MCF 10A (cell line): ENCODE measurements at regions not wholly inside any gene's neighbourhood (a gene's known extent, or its start where the extent isn't known, plus 50 kb on each side); places are given as distances from the start of the nearest gene placed in this dataset.

Source experiments
- BruUV-seq: library from RNA; stranded (reverse); fragments of 400-500 nt; replicated peaks from 2 replicates; lab custom pipeline; 2021; lab: Mats Ljungman, UMichigan
- CTCF ChIA-PET: fragments of 300-600 bp; sonication (Branson Sonifier 250); formaldehyde crosslinking; extraction: SDS; loops from one replicate; lab custom pipeline; 2021; ENCODE audit warnings: antibody characterized with exemption, inconsistent platforms; lab: Yijun Ruan, JAX
- POLR2A ChIA-PET: fragments of 300-600, 350-650 bp; sonication (Branson Sonifier 250); formaldehyde crosslinking; extraction: SDS; loops from one replicate; lab custom pipeline; 2020; ENCODE audit warnings: antibody characterized with exemption, inconsistent platforms; lab: Yijun Ruan, JAX
- DNase-seq: peaks from one replicate; pipeline ENCODE4 v3.0.0-alpha.2; 2018; ENCODE audit not compliant: unreplicated experiment
- H3K27ac Mint-ChIP-seq: one replicate; pipeline ENCODE4 v1.8.0; 2022; ENCODE audit warnings: mild to moderate bottlenecking, low read depth, mixed read lengths; ENCODE audit not compliant: unreplicated experiment
- H3K27me3 Mint-ChIP-seq: one replicate; pipeline ENCODE4 v1.8.0; 2022; ENCODE audit warnings: mixed read lengths; ENCODE audit not compliant: insufficient read depth, unreplicated experiment
- H3K36me3 Mint-ChIP-seq: one replicate; pipeline ENCODE4 v1.8.0; 2022; ENCODE audit warnings: mild to moderate bottlenecking, moderate library complexity, mixed read lengths; ENCODE audit not compliant: insufficient read depth, unreplicated experiment
- H3K4me1 Mint-ChIP-seq: one replicate; pipeline ENCODE4 v1.8.0; 2022; ENCODE audit warnings: mixed read lengths; ENCODE audit not compliant: insufficient read depth, unreplicated experiment
- H3K4me3 Mint-ChIP-seq: one replicate; pipeline ENCODE4 v1.8.0; 2022; ENCODE audit warnings: mild to moderate bottlenecking, moderate library complexity, mixed read lengths; ENCODE audit not compliant: unreplicated experiment
- H3K9me3 Mint-ChIP-seq: one replicate; pipeline ENCODE4 v1.8.0; 2022; ENCODE audit warnings: mixed read lengths; ENCODE audit not compliant: unreplicated experiment
- intact Hi-C: fragments of 100-400 bp; cut with micrococcal nuclease; formaldehyde crosslinking; loops from 2 replicates; pipeline ENCODE4 v1.14.1; 2022
- TF ChIP-seq, protein P1 (sequence below): fragments of 200-600 bp; IDR thresholded peaks from one replicate; pipeline ENCODE4 v1.8.0; 2022; ENCODE audit warnings: antibody characterized with exemption, mild to moderate bottlenecking; ENCODE audit not compliant: unreplicated experiment

DNA sequence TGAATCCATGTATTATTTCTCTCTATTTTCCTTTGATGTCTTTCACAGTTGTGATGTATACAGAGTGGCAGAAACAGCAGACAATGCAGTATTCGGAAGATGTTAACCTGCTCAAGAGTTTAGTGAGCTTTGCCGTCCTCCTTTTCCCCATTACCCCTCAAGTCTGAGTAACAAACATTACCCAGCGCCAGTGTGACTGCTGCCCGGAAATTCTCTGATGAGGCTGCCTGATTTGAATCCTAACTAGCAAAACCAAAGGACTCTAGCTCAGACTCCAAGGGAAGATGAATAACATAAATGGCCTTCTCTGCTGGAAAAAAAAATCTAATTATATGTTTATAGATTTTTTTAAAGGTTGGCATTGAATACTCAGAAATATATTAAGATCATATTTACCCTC, 247.3 kb upstream of the SOX21 start:
- ChIA-PET CTCF (interaction anchor here (0.6 to 0.9 kb wide), 3 partner anchors 10 to 220 kb away, joined by 3 read pairs; no protein-coding TSS in a partner anchor), POLR2A (no interaction called here)
- TF ChIP-seq, protein P1, sequence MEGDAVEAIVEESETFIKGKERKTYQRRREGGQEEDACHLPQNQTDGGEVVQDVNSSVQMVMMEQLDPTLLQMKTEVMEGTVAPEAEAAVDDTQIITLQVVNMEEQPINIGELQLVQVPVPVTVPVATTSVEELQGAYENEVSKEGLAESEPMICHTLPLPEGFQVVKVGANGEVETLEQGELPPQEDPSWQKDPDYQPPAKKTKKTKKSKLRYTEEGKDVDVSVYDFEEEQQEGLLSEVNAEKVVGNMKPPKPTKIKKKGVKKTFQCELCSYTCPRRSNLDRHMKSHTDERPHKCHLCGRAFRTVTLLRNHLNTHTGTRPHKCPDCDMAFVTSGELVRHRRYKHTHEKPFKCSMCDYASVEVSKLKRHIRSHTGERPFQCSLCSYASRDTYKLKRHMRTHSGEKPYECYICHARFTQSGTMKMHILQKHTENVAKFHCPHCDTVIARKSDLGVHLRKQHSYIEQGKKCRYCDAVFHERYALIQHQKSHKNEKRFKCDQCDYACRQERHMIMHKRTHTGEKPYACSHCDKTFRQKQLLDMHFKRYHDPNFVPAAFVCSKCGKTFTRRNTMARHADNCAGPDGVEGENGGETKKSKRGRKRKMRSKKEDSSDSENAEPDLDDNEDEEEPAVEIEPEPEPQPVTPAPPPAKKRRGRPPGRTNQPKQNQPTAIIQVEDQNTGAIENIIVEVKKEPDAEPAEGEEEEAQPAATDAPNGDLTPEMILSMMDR, result no peak
- BruUV-seq, result no TSS peak
- Mint-ChIP-seq H3K36me3 (no peaks in the 10 kb centered on the region), H3K9me3 (no peaks in the 10 kb centered on the region), H3K27me3 (peaks cover 21% of the 10 kb centered on the region), H3K4me1 (no peaks in the 10 kb centered on the region), H3K27ac (no peak overlapping the region), H3K4me3 (no peak overlapping the region)
- intact Hi-C loops, result no loop called here
- no peak for DNase-seq

DNA sequence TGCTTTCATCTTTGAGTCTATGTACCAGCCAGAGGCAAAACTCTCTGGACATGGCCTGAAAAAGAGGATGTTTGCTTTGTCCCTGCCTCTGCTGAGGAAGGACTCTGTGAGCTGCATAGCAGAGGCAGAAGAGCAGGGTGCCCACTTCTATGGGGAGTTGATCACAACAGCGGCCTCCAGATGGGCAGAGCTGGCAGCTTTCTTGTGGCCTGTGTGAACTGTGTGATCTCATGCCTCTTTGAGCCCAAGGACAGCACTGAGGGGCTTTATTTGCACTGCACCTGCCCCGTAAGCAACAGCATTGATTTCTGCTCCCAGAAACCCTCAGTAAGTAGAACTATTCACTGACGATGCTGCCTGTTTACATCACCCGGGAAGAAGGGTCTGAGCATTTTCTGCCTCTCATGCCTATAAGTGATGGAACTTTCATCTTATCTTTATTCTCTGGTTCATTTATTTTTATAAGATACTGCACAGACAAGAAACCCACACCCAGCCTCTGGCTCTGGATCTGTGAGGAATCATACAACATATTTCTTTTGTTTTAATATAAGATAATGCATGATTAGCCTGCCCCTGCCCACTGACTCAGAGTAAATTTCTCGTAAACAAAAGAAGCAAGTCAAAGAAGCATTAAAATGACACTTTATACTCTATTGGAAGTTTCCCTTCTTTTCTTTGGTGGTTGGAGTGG, 244.2 kb upstream of the SOX21 start:
- no peak overlapping the region for H3K27ac Mint-ChIP-seq
- ChIA-PET POLR2A (no interaction called here), CTCF (interaction anchor here (0.5 kb wide), 1 partner anchor 334 kb away, joined by 3 read pairs; no protein-coding TSS in a partner anchor)
- no peaks in the 10 kb centered on the region for H3K9me3 Mint-ChIP-seq
- H3K36me3 Mint-ChIP-seq, result no peaks in the 10 kb centered on the region
- no peak for DNase-seq
- H3K4me1 Mint-ChIP-seq, result no peaks in the 10 kb centered on the region
- H3K27me3 Mint-ChIP-seq, result peaks cover 4% of the 10 kb centered on the region
- no peak overlapping the region for H3K4me3 Mint-ChIP-seq
- intact Hi-C loops, result no loop called here
- no TSS peak for BruUV-seq
- TF ChIP-seq, protein P1, result no peak

DNA sequence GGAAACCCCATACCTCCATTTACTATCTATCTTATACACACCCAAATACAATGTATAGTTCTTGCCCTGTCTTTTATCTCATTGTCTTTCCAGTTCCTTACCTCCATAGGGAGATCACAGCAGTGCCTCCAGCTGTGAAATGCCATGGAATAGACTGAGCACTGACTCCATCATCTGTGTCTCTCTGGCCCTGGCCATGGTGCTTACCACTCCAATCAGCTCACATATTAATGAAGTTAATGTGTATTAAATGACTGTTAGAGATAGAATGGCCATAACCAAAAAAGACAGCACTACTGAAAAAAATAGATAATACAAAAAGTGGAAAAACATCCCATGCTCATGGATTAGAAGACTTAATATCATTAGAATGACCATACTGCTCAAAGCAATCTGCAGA, 240.4 kb upstream of the SOX21 start:
- ChIA-PET CTCF (no interaction called here), POLR2A (no interaction called here)
- TF ChIP-seq, protein P1, result no peak
- Mint-ChIP-seq H3K9me3 (no peaks in the 10 kb centered on the region), H3K36me3 (no peaks in the 10 kb centered on the region), H3K27ac (no peak overlapping the region), H3K27me3 (no peaks in the 10 kb centered on the region), H3K4me3 (no peak overlapping the region), H3K4me1 (no peaks in the 10 kb centered on the region)
- intact Hi-C loops, result no loop called here
- DNase-seq, result no peak
- no TSS peak for BruUV-seq

DNA sequence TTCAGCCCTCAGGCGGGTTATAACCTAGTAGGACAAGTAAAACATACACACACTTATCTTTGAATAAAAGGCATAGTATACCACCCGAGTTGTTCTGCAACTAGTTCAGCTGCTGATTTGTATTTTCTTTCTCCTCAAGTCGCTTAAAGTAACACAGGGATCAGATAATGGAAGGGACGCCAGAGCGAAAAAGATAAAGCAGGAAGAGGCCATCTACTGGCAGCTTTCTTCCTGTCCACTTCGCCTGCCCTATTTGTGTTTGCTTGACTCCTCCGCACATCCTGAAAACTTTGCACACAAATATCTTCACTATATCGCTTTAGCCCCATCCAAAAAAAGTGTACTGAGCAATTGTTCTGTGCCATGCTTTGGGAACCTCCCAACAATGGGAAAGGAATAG, 238.0 kb upstream of the SOX21 start:
- Mint-ChIP-seq H3K4me1 (no peaks in the 10 kb centered on the region), H3K36me3 (no peaks in the 10 kb centered on the region), H3K4me3 (no peak overlapping the region), H3K9me3 (no peaks in the 10 kb centered on the region), H3K27ac (no peak overlapping the region), H3K27me3 (no peaks in the 10 kb centered on the region)
- ChIA-PET CTCF (interaction anchor here (0.5 to 1.3 kb wide), 2 partner anchors 9 to 17 kb away, joined by 3 to 4 read pairs; no protein-coding TSS in a partner anchor), POLR2A (no interaction called here)
- no peak for DNase-seq
- no TSS peak for BruUV-seq
- TF ChIP-seq, protein P1, result no peak
- intact Hi-C loops, result no loop called here
